Esophagus muscularis mucosa (tissue), 4 donors: ENCODE measurements at regions not wholly inside any gene's neighbourhood (a gene's known extent, or its start where the extent isn't known, plus 50 kb on each side); places are given as distances from the start of the nearest gene placed in this dataset.

Experiments used
- DNase-seq: peaks from one replicate; pipeline ENCODE4 v3.0.0-alpha.2; 2017; ENCODE audit errors: extremely low spot score
- H3K27ac ChIP-seq, 4 donors: fragments of 200-600 bp; sonication (generic); replicated peaks in 1 of 4; 1 replicate in 3 of 4; 2 replicates in 1 of 4; pipeline ENCODE4 v1.5.1; 2016 to 2019; ENCODE audit warnings: mild to moderate bottlenecking in 1 of 4
- H3K27me3 ChIP-seq, 4 donors: fragments of 200-600 bp; sonication (generic); one replicate each; pipeline versions ENCODE4 v1.5.1 to v1.6.0; 2016 to 2019
- H3K36me3 ChIP-seq, 4 donors: fragments of 200-600 bp; sonication (generic); one replicate each; pipeline ENCODE4 v1.5.1; 2016 to 2019
- H3K4me1 ChIP-seq, 4 donors: fragments of 200-600 bp; sonication (generic); one replicate each; pipeline ENCODE4 v1.5.1; 2016 to 2019
- H3K4me3 ChIP-seq, 4 donors: fragments of 200-600 bp; sonication (generic); 1 replicate in 2 of 4; 2 replicates in 2 of 4; pipeline ENCODE4 v1.5.1; 2016 to 2019; ENCODE audit warnings: mild to moderate bottlenecking in 4 of 4, moderate library complexity in 1 of 4
- H3K9me3 ChIP-seq, 4 donors: fragments of 200-600 bp; sonication (generic); 1 replicate in 3 of 4; 2 replicates in 1 of 4; pipeline ENCODE4 v1.5.1; 2016 to 2019
- CTCF ChIP-seq, 3 experiments: fragments of 200-600 bp in 2 of 3; fragments of 450-650 bp in 1 of 3; sonication (generic) in 2 of 3; IDR thresholded peaks; one replicate each; pipeline ENCODE4 v1.5.1; 2017 to 2019; ENCODE audit warnings: antibody characterized with exemption in 3 of 3, mild to moderate bottlenecking in 2 of 3, moderate library complexity in 1 of 3
- EP300 ChIP-seq: sonication (generic); formaldehyde crosslinking; IDR thresholded peaks from one replicate; pipeline ENCODE4 v1.6.1; 2017; ENCODE audit warnings: antibody characterized with exemption
- POLR2A ChIP-seq: fragments of 450-650 bp; IDR thresholded peaks from one replicate; pipeline ENCODE4 v1.6.1; 2017; ENCODE audit warnings: antibody characterized with exemption, moderate library complexity, mild to moderate bottlenecking, low read depth
- POLR2AphosphoS5 ChIP-seq, 2 donors: sonication (generic); formaldehyde crosslinking; IDR thresholded peaks; one replicate each; pipeline ENCODE4 v1.6.1; 2017; ENCODE audit warnings: antibody characterized with exemption in 2 of 2
- WGBS: methylation state at CpG from one replicate; pipeline ENCODE4 v1.1.5; 2018; 5-methylcytosine and 5-hydroxymethylcytosine counted together
- intact Hi-C: fragments of 100-400 bp; cut with DNase I; formaldehyde crosslinking; loops from one replicate; pipeline ENCODE4 v1.15.1; 2023

- WGBS, result 83% methylated on average over 3 of the region's 3 CpGs
- Histone ChIP-seq H3K4me3 (no peak overlapping the region), H3K4me1 (peaks cover 0 to 16% (median 7%) of the 10 kb centered on the region in 4 donors), H3K9me3 (no peaks in the 10 kb centered on the region), H3K27me3 (no peaks in the 10 kb centered on the region), H3K36me3 (no peaks in the 10 kb centered on the region), H3K27ac (no peak overlapping the region)
- TF ChIP-seq POLR2AphosphoS5 (IDR thresholded peaks at IDR 0.05), result no peak
- TF ChIP-seq EP300, result no peak
- no peak for TF ChIP-seq POLR2A
- TF ChIP-seq CTCF (IDR thresholded peaks at IDR 0.05), result no peak
- no peak for DNase-seq
- intact Hi-C loops, result loop anchor here (5.0 kb wide), 1 partner anchor 54 kb away; no protein-coding TSS in a partner anchor
These were observed 115.1 kb downstream of the TOMM20 start for GRCh38 chr1:235013512-235013911.

- peaks cover 0 to 16% (median 7%) of the 10 kb centered on the region in 4 donors for H3K4me1 ChIP-seq
- intact Hi-C loops, result loop anchor here (5.0 kb wide), 1 partner anchor 55 kb away; no protein-coding TSS in a partner anchor
- no peak for DNase-seq
These were observed 116.0 kb downstream of the TOMM20 start for GRCh38 chr1:235012436-235013210.

GRCh38 chr1:235011599-235012435 lies 116.8 kb downstream of the TOMM20 start:
- H3K4me1 ChIP-seq, result peaks cover 0 to 16% (median 7%) of the 10 kb centered on the region in 4 donors
- TF ChIP-seq POLR2A, result no peak
- TF ChIP-seq EP300, result no peak
- TF ChIP-seq CTCF (IDR thresholded peaks at IDR 0.05), result no peak
- peak in 1 of 2 donors; percentile 29 for TF ChIP-seq POLR2AphosphoS5 (IDR thresholded peaks at IDR 0.05)
- 67% methylated on average over 20 of the region's 22 CpGs for WGBS
- H3K27ac ChIP-seq, result peak overlapping the region in 2 of 4 donors; percentile 1 to 48
- H3K4me3 ChIP-seq, result no peak overlapping the region
- H3K9me3 ChIP-seq, result peaks cover 0 to 5% (median 0%) of the 10 kb centered on the region in 4 donors
- no peak for DNase-seq
- H3K36me3 ChIP-seq, result no peaks in the 10 kb centered on the region
- H3K27me3 ChIP-seq, result no peaks in the 10 kb centered on the region
- intact Hi-C loops, result loop anchor here (5.0 kb wide), 1 partner anchor 55 kb away; no protein-coding TSS in a partner anchor

More at GRCh38 chr1:235012436-235013210, 116.0 kb downstream of the TOMM20 start:
- Histone ChIP-seq H3K36me3 (no peaks in the 10 kb centered on the region), H3K4me3 (no peak overlapping the region), H3K9me3 (peaks cover 0 to 2% (median 0%) of the 10 kb centered on the region in 4 donors), H3K27ac (peak overlapping the region; percentile 1 to 48 (median 30)), H3K27me3 (no peaks in the 10 kb centered on the region)
- TF ChIP-seq POLR2A (no peak), CTCF (IDR thresholded peaks at IDR 0.05) (no peak), EP300 (no peak), POLR2AphosphoS5 (IDR thresholded peaks at IDR 0.05) (no peak)
- WGBS, result 75% methylated on average over 10 of the region's 10 CpGs

GRCh38 chr1:235011064-235011598 lies 117.5 kb downstream of the TOMM20 start:
- no peak for DNase-seq
- Histone ChIP-seq H3K27me3 (no peaks in the 10 kb centered on the region), H3K9me3 (peaks cover 0 to 5% (median 0%) of the 10 kb centered on the region in 4 donors), H3K27ac (no peak overlapping the region), H3K4me3 (no peak overlapping the region), H3K4me1 (peaks cover 0 to 16% (median 7%) of the 10 kb centered on the region in 4 donors), H3K36me3 (no peaks in the 10 kb centered on the region)
- WGBS, result 77% methylated on average over 7 of the region's 7 CpGs
- TF ChIP-seq EP300 (no peak), POLR2A (no peak)
- intact Hi-C loops, result loop anchor here (5.0 kb wide), 1 partner anchor 56 kb away; no protein-coding TSS in a partner anchor
